Activated CD8-positive, alpha-beta memory T cell treated with anti-CD3 and anti-CD28 coated beads for 48 hours (primary cell): ENCODE measurements at regions not wholly inside any gene's neighbourhood (a gene's known extent, or its start where the extent isn't known, plus 50 kb on each side); places are given as distances from the start of the nearest gene placed in this dataset.

Experiments
- DNase-seq, 3 experiments: peaks; one replicate each; pipeline ENCODE4 v3.0.0-alpha.2; 2020; ENCODE audit warnings: low read depth in 2 of 3, low spot score in 2 of 3

DNA sequence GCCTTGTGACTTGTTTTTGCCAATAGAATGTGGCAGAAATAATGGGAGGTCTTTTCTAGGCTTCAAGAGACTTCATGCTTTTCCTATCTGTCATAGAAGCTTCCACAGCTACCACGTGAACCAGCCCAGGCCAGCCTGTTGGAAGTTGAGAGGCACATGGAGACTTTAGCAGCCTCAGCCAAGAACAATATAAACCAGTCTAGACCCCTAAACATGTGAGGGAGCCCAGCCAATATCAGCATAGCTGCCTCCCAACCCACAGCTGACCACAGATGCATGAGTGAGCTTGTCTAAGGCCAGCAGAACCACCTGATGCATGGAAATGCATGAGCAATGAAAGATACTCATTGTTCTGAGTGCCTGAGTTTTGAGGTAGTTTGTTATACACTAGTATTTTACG is 540.7 kb upstream of the BTBD3 start:
- no peak for DNase-seq

- no peak for DNase-seq
Observed at GRCh38 chr20:11377761-11378160, 539.9 kb upstream of the BTBD3 start.

DNA sequence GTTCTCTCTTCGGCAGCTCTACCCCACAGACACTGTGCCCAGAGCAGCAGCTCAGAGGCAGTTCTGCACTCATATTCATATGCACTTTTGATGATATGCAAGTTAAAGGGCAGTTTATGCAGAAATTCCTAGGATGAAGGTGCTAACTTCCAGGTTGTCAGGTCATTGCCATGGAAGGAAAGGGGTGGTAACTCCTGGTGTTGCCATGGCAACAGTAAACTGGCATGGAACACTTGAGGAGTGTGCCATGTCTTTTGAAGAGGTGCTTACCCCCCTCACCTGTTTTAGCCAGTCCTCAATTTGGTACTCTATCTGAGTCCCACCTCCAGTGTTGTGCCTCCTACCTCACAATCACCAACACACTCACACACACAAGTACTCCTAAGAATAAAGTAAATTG is 539.4 kb upstream of the BTBD3 start:
- DNase-seq, result no peak

GRCh38 chr20:11379257-11380011 is 538.3 kb upstream of the BTBD3 start:
- DNase-seq, result no peak

DNA sequence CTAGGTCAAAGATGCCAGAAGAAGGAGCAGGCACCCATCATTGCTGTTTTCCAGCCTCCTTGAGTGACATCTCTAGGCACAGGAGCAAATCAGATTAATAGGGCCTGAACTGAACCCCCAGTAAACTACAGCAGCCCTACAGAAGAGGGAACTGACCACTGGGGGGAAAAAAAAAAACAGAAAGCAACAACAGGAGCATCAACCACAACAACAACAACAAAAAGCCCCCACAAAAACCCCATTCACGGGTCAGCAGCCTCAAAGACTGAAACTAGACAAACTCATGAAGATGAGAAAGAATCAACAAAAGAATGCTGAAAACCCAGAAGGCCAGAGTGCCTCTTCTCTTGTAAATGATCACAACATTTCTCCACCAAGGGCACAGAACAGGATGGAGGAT is 537.4 kb upstream of the BTBD3 start:
- no peak for DNase-seq

DNA sequence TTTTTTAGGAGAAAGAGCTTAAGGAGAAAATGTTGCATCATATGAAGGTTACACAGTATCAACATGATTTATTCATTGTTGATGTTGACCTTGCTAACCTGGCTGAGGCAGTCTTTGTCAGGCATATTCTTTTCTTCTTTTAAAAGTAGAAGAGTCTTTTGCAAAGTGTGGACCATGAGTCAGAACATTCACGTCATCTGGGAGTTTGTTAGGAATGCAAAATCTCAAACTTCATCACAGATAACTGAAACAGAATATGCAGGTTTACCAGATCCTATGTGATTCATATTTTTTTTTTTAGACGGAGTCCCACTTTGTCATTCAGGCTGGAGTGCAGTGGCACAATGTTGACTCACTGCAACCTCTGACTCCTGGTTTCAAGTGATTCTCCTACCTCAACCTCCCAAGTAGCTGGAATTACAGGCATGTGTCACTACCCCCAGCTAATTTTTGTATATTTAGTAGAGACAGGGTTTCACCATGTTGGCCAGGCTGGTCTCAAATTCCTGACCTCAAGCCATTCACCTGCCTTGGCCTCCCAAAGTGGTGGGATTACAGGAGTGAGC is 530.4 kb upstream of the BTBD3 start:
- DNase-seq, result no peak

DNA sequence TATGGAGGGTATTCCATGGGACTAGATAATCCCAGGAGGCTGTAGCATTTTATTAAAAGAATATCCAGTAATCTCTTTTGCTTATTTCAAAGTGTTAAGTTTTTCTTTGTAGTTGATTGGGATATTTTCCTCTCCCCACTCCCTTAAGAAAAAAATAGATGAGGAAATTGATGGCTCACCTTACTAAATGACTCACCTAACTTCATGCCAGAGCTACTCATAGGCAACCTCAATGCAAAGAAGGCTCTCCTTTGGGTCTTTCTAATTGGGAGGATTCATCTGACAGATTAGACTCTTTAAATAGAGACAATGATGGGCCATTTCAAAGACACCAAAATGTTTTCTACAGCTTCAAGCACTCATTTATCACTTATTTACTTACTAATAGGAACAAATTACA is 528.5 kb upstream of the BTBD3 start:
- no peak for DNase-seq

- no peak for DNase-seq
Observed at GRCh38 chr20:11391591-11391990, 526.1 kb upstream of the BTBD3 start.

DNA sequence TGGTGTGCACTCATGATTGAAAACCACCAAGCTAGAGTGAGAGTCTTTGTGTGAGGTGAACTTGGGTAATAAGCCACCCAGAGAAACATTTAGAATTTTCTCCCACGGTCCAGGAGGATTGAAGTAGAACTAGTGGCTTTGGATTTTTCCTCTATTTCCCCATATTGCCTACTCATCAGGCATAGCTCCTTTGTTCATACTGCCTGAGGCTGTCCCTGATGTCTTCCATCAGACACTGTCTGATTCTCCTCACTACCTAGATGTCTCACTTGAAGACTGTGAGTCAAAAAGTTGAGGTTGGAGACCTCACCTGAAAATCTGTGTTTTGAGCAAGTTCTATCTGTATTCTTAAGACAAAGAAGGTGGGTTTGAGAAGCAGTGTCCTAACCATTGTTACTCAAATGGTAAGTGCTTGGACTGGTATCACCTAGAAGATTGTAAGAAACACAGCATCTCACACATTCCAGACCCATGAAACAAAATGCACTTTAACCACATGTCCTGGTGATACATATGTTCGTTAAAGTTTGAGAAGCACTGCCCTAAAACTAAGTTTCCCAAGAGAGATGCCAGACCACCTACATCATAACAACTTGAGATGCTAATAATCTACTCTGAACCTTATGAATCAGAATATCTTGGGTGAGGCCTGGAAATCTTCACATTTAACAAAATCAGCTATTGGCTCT is 523.4 kb upstream of the BTBD3 start:
- no peak for DNase-seq

GRCh38 chr20:11395581-11395980 is 522.1 kb upstream of the BTBD3 start:
- no peak for DNase-seq

- DNase-seq, result no peak
Observed at GRCh38 chr20:11401988-11402387, 515.7 kb upstream of the BTBD3 start.

DNA sequence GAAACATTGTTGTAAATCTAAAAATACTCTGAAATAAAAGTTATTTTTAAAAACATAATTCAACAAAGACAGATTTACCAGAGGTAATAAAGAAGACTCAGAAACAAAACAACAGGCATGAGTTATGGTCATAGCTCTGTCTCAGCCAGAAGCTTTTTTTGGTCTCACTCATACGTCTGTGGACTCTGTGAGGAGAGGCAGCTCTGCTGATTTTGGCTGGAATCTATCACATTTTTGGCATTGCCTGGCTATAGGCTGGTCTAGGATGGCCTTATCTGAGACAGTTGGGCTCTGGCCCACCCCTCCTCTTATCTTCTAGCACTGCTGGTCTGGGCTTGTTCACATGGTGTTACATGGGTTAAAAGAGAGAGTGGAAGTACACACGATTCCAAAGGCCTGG is 514.0 kb upstream of the BTBD3 start:
- no peak for DNase-seq

GRCh38 chr20:11406877-11407276 is 510.8 kb upstream of the BTBD3 start:
- DNase-seq, result no peak

GRCh38 chr20:11409561-11409960 is 508.1 kb upstream of the BTBD3 start:
- DNase-seq, result no peak

- DNase-seq, result no peak
Observed at GRCh38 chr20:11411765-11412164, 505.9 kb upstream of the BTBD3 start.

DNA sequence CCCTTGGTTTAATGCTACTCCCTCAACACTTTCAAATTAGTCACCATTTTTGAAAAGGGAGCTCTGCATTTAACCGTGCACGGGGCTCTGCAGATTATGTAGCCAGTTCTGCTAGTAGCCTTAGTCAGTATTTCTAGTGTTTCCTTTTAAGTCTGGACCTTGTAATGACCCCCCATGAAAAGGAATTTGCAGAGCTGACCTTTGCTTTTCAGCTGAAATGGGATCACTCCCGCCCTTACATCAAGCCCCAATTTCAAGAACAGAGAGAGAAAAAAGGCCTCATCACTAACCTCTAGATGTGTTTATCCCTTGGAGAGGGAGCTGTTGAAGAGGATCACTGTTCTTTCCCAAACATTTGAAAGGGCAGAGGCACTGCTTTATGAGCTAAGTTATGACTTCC is 490.7 kb upstream of the BTBD3 start:
- DNase-seq, result no peak

- DNase-seq, result no peak
Observed at GRCh38 chr20:11429168-11429567, 488.5 kb upstream of the BTBD3 start.

- DNase-seq, result no peak
Observed at GRCh38 chr20:11429889-11430519, 487.7 kb upstream of the BTBD3 start.

- DNase-seq, result no peak
Observed at GRCh38 chr20:11430652-11431051, 487.0 kb upstream of the BTBD3 start.

DNA sequence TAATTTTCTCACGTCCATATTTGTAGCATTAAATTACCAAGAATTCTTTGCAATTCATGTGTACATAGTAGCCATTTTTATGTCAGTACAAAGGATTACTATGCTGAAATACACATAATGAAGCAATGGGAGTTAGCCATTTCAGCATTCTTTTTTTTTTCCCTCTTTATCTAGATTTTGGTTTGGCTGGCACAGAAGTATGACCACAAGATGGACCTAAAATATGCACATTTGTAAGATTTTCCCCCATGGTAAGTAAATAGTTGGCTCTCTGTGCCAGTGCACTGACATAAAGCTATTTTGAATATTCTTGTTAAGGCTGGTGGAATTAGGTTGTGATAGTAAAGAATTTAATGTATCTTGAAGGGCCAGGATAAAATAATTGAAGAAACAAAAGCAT is 486.1 kb upstream of the BTBD3 start:
- DNase-seq, result no peak

DNA sequence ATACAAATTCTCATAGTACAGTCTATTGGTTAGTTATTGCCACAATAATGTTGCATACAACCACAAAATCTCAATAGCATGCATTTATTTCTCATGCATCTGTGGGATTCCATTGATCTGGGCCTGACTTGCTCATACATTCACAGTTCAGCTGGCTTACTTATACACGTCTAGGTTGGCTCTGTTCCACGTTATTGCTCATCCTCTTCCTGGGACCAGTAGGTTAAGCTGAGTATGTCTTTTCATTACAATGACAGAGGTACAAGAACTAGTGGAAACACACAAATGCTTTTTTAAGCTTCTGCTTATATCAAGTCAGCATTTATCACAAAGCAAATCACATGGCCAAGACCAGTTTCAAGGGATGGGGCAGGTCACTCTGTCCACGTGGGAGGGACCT is 485.3 kb upstream of the BTBD3 start:
- no peak for DNase-seq
